ENCODE measurements at regions not wholly inside any gene's neighbourhood (a gene's known extent, or its start where the extent isn't known, plus 50 kb on each side); places are given as distances from the start of the nearest gene placed in this dataset.

GRCh38 chr1:222107975-222108374, 366.1 kb upstream of the DUSP10 start:
- H3K9me3 Mint-ChIP-seq = no peaks in the 10 kb centered on the region
- no peak overlapping the region for H3K27ac ChIP-seq (ENCODE audit: insufficient read length, low read depth, low read length)
- WGBS (ENCODE audit: extremely low coverage, insufficient read length, low lambda C conversion rate) = no CpG with 5 or more reads among the region's 4 CpGs
- H3K27ac Mint-ChIP-seq = no peak overlapping the region
- no peaks in the 10 kb centered on the region; the same call in 1 of the 2 replicates for H3K27me3 Mint-ChIP-seq (ENCODE audit: low read depth)
- H3K23ac ChIP-seq (ENCODE audit: insufficient read length, low read depth, low read length) = no peak overlapping the region
- no peak overlapping the region for H3K18ac ChIP-seq (ENCODE audit: insufficient read length, low read depth, low read length)
- no peak for DNase-seq
- no peak overlapping the region for H2AK5ac ChIP-seq (ENCODE audit: insufficient read length, low read length)
- H3K4me2 ChIP-seq (ENCODE audit: insufficient read depth, insufficient read length, low read length) = no peak overlapping the region
- no peak overlapping the region for H3K56ac ChIP-seq (ENCODE audit: insufficient read length, low read depth, low read length)
- H3K79me2 ChIP-seq (ENCODE audit: insufficient read depth, low read length) = no peaks in the 10 kb centered on the region
- no peaks in the 10 kb centered on the region for H3K23me2 ChIP-seq (ENCODE audit: insufficient read length, low read depth, low read length, poor library complexity, severe bottlenecking)
- H2BK20ac ChIP-seq (ENCODE audit: low read depth, low read length, poor library complexity, severe bottlenecking) = no peak overlapping the region
- no peak for TF ChIP-seq CTCF (conservative IDR thresholded peaks at IDR 0.05)
- no peak overlapping the region for H2BK120ac ChIP-seq (ENCODE audit: low read depth, low read length, poor library complexity, severe bottlenecking)
- no peak overlapping the region for H3T11ph ChIP-seq (ENCODE audit: low read length)
- no peak overlapping the region for H4K5ac ChIP-seq (ENCODE audit: insufficient read length, low read depth, low read length)
- no peaks in the 10 kb centered on the region for H3K27me3 ChIP-seq (ENCODE audit: insufficient read depth, low read length)
- H2BK12ac ChIP-seq (ENCODE audit: insufficient read length, low read depth, low read length) = no peak overlapping the region
- no peak overlapping the region for H2BK5ac ChIP-seq (ENCODE audit: insufficient read length, low read length)
- H3K4me1 Mint-ChIP-seq = peaks cover 18 to 32% of the 10 kb centered on the region in 2 experiments
- no peak overlapping the region for H3K9ac ChIP-seq (ENCODE audit: extremely low read depth, insufficient read length, low read length)
- no peaks in the 10 kb centered on the region for H3K9me3 ChIP-seq (ENCODE audit: control insufficient read depth, low read depth, low read length)
- H3K4me3 Mint-ChIP-seq = no peak overlapping the region
- 0 out of 7 replicates have a peak, but pooled peaks cover 0 to 8% (median 0%) of the 10 kb centered on the region in 3 experiments for H3K36me3 Mint-ChIP-seq (ENCODE audit: insufficient read depth in 1 of 3, low read depth in 3 of 3)
- H4K8ac ChIP-seq (replicated peaks; ENCODE audit: insufficient read length, low read depth, low read length) = no peak overlapping the region
- no peak overlapping the region for H4K91ac ChIP-seq (ENCODE audit: insufficient read length, low read depth, low read length)
- H4K20me1 ChIP-seq (ENCODE audit: control insufficient read depth, insufficient read depth, insufficient read length) = no peaks in the 10 kb centered on the region
- H3K79me1 ChIP-seq (ENCODE audit: insufficient read depth, low read depth, low read length, poor library complexity, severe bottlenecking) = no peaks in the 10 kb centered on the region
- no peak overlapping the region for H3K4ac ChIP-seq (ENCODE audit: low read depth, low read length)
- H2AFZ ChIP-seq (ENCODE audit: low read length) = no peak overlapping the region
- H2BK15ac ChIP-seq (ENCODE audit: low read depth, low read length) = no peak overlapping the region
- H3K4me1 ChIP-seq (ENCODE audit: insufficient read depth, low read length) = peaks cover 3% of the 10 kb centered on the region; the same call in 1 of the 2 replicates
- no peak overlapping the region for H3K14ac ChIP-seq (ENCODE audit: insufficient read depth, low read length)
